ENCODE measurements at regions not wholly inside any gene's neighbourhood (a gene's known extent, or its start where the extent isn't known, plus 50 kb on each side); places are given as distances from the start of the nearest gene placed in this dataset.

DNA sequence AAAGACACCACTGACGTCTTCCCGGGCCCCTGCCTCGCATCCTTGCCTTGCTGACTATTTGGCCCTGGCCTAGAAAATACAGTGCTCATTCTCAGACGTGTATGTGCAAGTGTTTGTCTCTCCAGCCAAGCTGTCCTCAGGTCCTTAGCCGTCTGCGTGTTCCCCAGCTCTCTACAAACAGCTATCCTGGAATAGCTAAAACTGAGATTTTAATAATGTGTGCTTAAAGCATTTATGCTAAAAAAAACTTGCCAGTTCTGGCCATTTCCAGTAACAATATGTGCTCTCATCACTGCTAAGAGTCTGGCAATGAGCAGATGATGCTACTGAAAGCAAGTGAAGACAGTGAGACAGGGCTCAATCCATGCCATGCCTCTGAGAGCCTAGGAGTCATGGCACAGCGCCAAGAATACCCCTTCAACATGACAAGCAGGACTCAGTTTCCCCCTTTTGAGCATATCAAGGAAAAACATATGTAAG lies 55.7 kb downstream of the IRF2BP2 start:
- DNase-seq (ENCODE audit: low read depth), result no peak
- TF ChIP-seq, protein P1, sequence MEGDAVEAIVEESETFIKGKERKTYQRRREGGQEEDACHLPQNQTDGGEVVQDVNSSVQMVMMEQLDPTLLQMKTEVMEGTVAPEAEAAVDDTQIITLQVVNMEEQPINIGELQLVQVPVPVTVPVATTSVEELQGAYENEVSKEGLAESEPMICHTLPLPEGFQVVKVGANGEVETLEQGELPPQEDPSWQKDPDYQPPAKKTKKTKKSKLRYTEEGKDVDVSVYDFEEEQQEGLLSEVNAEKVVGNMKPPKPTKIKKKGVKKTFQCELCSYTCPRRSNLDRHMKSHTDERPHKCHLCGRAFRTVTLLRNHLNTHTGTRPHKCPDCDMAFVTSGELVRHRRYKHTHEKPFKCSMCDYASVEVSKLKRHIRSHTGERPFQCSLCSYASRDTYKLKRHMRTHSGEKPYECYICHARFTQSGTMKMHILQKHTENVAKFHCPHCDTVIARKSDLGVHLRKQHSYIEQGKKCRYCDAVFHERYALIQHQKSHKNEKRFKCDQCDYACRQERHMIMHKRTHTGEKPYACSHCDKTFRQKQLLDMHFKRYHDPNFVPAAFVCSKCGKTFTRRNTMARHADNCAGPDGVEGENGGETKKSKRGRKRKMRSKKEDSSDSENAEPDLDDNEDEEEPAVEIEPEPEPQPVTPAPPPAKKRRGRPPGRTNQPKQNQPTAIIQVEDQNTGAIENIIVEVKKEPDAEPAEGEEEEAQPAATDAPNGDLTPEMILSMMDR (IDR thresholded peaks at IDR 0.05; ENCODE audit: control insufficient read depth, insufficient read depth, low read depth, low read length, missing control alignments), result no peak
- no peak overlapping the region for H3K4me3 ChIP-seq (ENCODE audit: control insufficient read depth, low read depth, low read length)

GRCh38 chr1:234553240-234554188 lies 56.5 kb downstream of the IRF2BP2 start:
- DNase-seq (ENCODE audit: low read depth), result peak; percentile 86
- no peak overlapping the region for H3K4me3 ChIP-seq (ENCODE audit: control insufficient read depth, low read depth, low read length)
- TF ChIP-seq, protein P1 (IDR thresholded peaks at IDR 0.05; ENCODE audit: control insufficient read depth, insufficient read depth, low read depth, low read length, missing control alignments), result no peak

- TF ChIP-seq, protein P1 (IDR thresholded peaks at IDR 0.05; ENCODE audit: control insufficient read depth, insufficient read depth, low read depth, low read length, missing control alignments), result no peak
- H3K4me3 ChIP-seq (ENCODE audit: control insufficient read depth, low read depth, low read length), result no peak overlapping the region
- no peak for DNase-seq (ENCODE audit: low read depth)
These were observed 59.0 kb downstream of the IRF2BP2 start for GRCh38 chr1:234551032-234551378.

DNA sequence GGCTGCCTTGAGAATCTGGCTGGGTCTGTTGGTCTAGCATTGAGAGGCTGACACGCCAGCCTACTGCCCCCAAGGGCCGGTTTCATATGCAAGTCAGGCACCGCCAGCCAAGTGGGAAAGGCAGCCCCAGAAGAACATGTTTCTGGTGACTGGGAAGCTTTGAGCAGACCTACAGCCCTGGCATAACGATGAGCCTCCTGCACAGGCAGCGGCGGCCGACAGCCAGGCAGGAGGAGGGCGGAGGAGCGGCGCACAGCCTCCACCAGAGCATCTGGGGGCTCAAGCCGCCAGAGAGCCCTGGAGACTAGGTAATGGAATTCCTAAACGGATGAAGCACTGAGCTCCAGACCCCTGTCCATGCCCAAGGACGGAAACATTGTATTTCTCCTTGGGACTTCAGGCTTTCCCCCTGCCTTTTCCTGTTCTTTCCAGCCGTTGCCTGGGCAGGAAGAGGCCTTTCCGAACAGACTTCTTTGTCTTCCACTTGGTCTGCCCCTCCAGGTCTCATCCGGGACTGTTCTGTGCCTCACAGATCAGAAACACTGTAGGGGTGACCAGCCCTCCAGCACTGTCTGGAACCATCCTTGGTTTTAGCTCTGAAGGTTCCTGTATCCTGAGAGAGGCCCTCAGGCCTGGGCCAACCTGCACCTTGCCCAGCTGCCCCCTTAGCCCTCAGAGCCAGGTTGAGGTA lies 59.5 kb downstream of the IRF2BP2 start:
- H3K4me3 ChIP-seq (ENCODE audit: control insufficient read depth, low read depth, low read length), result no peak overlapping the region
- TF ChIP-seq, protein P1 (IDR thresholded peaks at IDR 0.05; ENCODE audit: control insufficient read depth, insufficient read depth, low read depth, low read length, missing control alignments), result no peak
- no peak for DNase-seq (ENCODE audit: low read depth)

GRCh38 chr1:234549447-234550021 lies 60.4 kb downstream of the IRF2BP2 start:
- TF ChIP-seq, protein P1 (IDR thresholded peaks at IDR 0.05; ENCODE audit: control insufficient read depth, insufficient read depth, low read depth, low read length, missing control alignments), result no peak
- DNase-seq (ENCODE audit: low read depth), result no peak
- no peak overlapping the region for H3K4me3 ChIP-seq (ENCODE audit: control insufficient read depth, low read depth, low read length)

DNA sequence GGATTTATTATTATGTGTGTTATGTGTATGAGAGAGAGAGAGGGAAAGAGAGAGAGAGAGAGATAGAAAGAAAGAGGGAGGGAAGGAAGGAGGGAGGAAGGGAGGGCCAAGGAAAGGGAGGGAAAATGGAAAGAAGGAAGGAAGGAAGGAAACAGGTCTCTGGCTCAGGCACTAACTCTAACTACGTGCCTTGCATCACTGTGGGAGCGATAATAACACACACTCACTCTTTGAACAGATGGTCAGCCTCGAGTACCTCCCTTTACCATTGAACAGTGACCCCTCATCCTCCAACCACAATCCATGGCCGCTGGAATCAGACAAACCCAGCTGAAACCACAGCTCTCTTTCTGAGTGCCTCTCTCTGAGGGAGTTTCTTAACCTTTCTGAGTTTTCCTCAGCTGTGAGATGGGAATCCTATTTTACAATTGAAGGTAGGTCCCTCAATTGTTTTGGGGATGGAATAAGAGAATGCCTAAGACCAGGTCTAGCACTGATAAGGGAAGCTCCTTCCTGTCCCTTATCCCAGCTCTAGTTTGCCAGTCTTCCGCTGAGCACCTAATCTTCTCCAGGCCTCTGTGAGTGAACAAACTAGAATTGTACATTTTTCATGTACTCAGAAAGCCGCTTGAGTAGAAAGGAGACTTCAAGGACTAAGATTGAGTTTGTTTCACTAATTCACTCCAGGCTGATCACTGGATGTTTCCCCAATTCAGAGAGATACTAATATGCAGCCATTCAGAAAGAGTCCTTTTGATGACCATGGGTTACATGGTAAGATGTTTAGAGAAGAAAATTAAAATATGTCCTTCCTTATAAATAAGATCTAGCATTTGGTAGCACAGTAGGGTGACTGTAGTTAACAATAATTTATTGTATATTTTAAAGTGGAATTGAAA lies 62.8 kb downstream of the IRF2BP2 start:
- DNase-seq (ENCODE audit: low read depth), result no peak
- no peak overlapping the region for H3K4me3 ChIP-seq (ENCODE audit: control insufficient read depth, low read depth, low read length)
- TF ChIP-seq, protein P1 (IDR thresholded peaks at IDR 0.05; ENCODE audit: control insufficient read depth, insufficient read depth, low read depth, low read length, missing control alignments), result no peak

Data from AG09309 (cell line).